Testis (tissue), 2 donors: ENCODE measurements at regions not wholly inside any gene's neighbourhood (a gene's known extent, or its start where the extent isn't known, plus 50 kb on each side); places are given as distances from the start of the nearest gene placed in this dataset.

Source experiments
- CTCF ChIP-seq, 3 experiments: fragments of 450-650 bp in 2 of 3; fragments of 200-600 bp in 1 of 3; sonication (generic) in 1 of 3; IDR thresholded peaks; one replicate each; pipeline ENCODE4 v1.5.1; 2016 to 2019; ENCODE audit warnings: antibody characterized with exemption in 3 of 3, mild to moderate bottlenecking in 2 of 3, moderate library complexity in 1 of 3
- POLR2A ChIP-seq: fragments of 450-650 bp; IDR thresholded peaks from one replicate; pipeline ENCODE4 v1.6.1; 2017; ENCODE audit warnings: antibody characterized with exemption, mild to moderate bottlenecking, moderate library complexity

- TF ChIP-seq CTCF (IDR thresholded peaks at IDR 0.05) (no peak), POLR2A (no peak)
These were observed 1180.7 kb upstream of the CRIM1 start for GRCh38 chr2:35174845-35175244.
